H1 (cell line): ENCODE measurements at regions not wholly inside any gene's neighbourhood (a gene's known extent, or its start where the extent isn't known, plus 50 kb on each side); places are given as distances from the start of the nearest gene placed in this dataset.

Experiments
- CHD7 ChIP-seq: fragments of 300-600 bp; sonication (generic); IDR thresholded peaks from 2 replicates; pipeline ENCODE4 v1.7.1; 2012; ENCODE audit warnings: low read length, moderate library complexity, mild to moderate bottlenecking, inconsistent platforms; ENCODE audit not compliant: insufficient replicate concordance
- TCF12 ChIP-seq: IDR thresholded peaks from 2 replicates; pipeline ENCODE4 v1.6.1; 2011; ENCODE audit warnings: low read depth, mild to moderate bottlenecking, low read length

GRCh38 chr6:11295969-11296368, 63.5 kb upstream of the NEDD9 start (continued):
- no peak for TF ChIP-seq CHD7
- TF ChIP-seq TCF12: no peak
